HepG2 (cell line): ENCODE measurements at regions not wholly inside any gene's neighbourhood (a gene's known extent, or its start where the extent isn't known, plus 50 kb on each side); places are given as distances from the start of the nearest gene placed in this dataset.

Experiments
- ATAC-seq: fragments of 200-7000 bp; cut with Tn5 transposase; 3 replicates; pipeline ENCODE4 v1.9.1; 2020; ENCODE audit warnings: mild to moderate bottlenecking, moderate library complexity
- BruUV-seq: library from RNA; stranded (reverse); fragments of 400-500 nt; replicated peaks from 2 replicates; lab custom pipeline; 2021; lab: Mats Ljungman, UMichigan
- CTCF ChIA-PET: fragments of 300-600 bp; formaldehyde crosslinking; extraction: SDS; loops from one replicate; lab custom pipeline; 2021; ENCODE audit warnings: low total read pairs, inconsistent platforms, low intra/inter-chr PET ratio; lab: Yijun Ruan, JAX
- POLR2A ChIA-PET: fragments of 350-600 bp; sonication (Branson Sonifier 250); formaldehyde crosslinking; loops from one replicate; lab custom pipeline; 2020; ENCODE audit warnings: antibody characterized with exemption, inconsistent platforms; lab: Yijun Ruan, JAX
- DNase-seq: peaks from one replicate; pipeline ENCODE4 v3.0.0-alpha.2; 2015; ENCODE audit warnings: low spot score
- FAIRE-seq: peaks from 3 replicates; lab custom pipeline; 2011; peaks lifted over from hg19 to GRCh38; lab: Jason Lieb, UNC
- H2AFZ ChIP-seq: one replicate; pipeline ENCODE4 v1.6.1; 2011; ENCODE audit warnings: low read length, inconsistent platforms
- H3K27ac ChIP-seq: fragments of 300-600 bp; 3 replicates; pipeline ENCODE4 v1.8.0; 2011; ENCODE audit warnings: mixed run types, mild to moderate bottlenecking, mixed read lengths, low read length, inconsistent platforms; ENCODE audit not compliant: insufficient read depth; ENCODE audit errors: extremely low read length
- H3K27me3 ChIP-seq, 2 experiments: fragments of 200-600 bp in 1 of 2; 2 replicates in 1 of 2; 3 replicates in 1 of 2; pipeline versions ENCODE4 v1.6.0 to v1.8.0; 2011; ENCODE audit warnings: low read length in 2 of 2, mild to moderate bottlenecking in 2 of 2, moderate library complexity in 2 of 2, inconsistent platforms in 1 of 2; ENCODE audit not compliant: insufficient read depth in 2 of 2, control insufficient read depth in 1 of 2
- H3K36me3 ChIP-seq, 2 experiments: fragments of 200-600 bp in 1 of 2; replicated peaks in 1 of 2; 2 replicates in 1 of 2; 3 replicates in 1 of 2; pipeline versions ENCODE4 v1.5.1 to v1.8.0; 2011; ENCODE audit warnings: low read length in 2 of 2, inconsistent platforms in 1 of 2; ENCODE audit not compliant: insufficient read depth in 2 of 2, control insufficient read depth in 1 of 2
- H3K4me1 ChIP-seq: 2 replicates; pipeline ENCODE4 v1.5.1; 2012; ENCODE audit warnings: low read length, inconsistent platforms; ENCODE audit not compliant: insufficient read depth
- H3K4me2 ChIP-seq: 2 replicates; pipeline ENCODE4 v1.6.0; 2011; ENCODE audit warnings: low read depth, low read length, inconsistent platforms
- H3K4me3 ChIP-seq, 3 experiments: fragments of 200-600 bp in 1 of 3; sonication (generic), shearing (Covaris generic) in 1 of 3; replicated peaks in 1 of 3; 2 replicates each; pipeline ENCODE4 v1.5.1; 2011 to 2016; ENCODE audit warnings: low read length in 3 of 3, inconsistent platforms in 2 of 3, low read depth in 2 of 3, mild to moderate bottlenecking in 2 of 3, control low read depth in 1 of 3, mixed read lengths in 1 of 3; ENCODE audit not compliant: insufficient read depth in 1 of 3
- H3K79me2 ChIP-seq: one replicate; pipeline ENCODE4 v1.6.1; 2011; ENCODE audit warnings: low read length, inconsistent platforms; ENCODE audit not compliant: insufficient read depth
- H3K9ac ChIP-seq: 2 replicates; pipeline ENCODE4 v1.6.0; 2011; ENCODE audit warnings: mild to moderate bottlenecking, low read depth, low read length, inconsistent platforms; ENCODE audit not compliant: insufficient read depth
- H3K9me3 ChIP-seq: 2 replicates; pipeline ENCODE4 v1.5.1; 2012; ENCODE audit warnings: mild to moderate bottlenecking, low read length
- H4K20me1 ChIP-seq: 2 replicates; pipeline ENCODE4 v1.6.0; 2011; ENCODE audit warnings: inconsistent platforms, mild to moderate bottlenecking, low read length, moderate library complexity; ENCODE audit not compliant: insufficient read depth
- BHLHE40 ChIP-seq: IDR thresholded peaks from 2 replicates; pipeline ENCODE4 v1.6.1; 2011; ENCODE audit warnings: low read length, improper control_type of control experiment
- CREB3 ChIP-seq: sonication (generic); formaldehyde crosslinking; IDR thresholded peaks from 2 replicates; pipeline ENCODE4 v1.5.0; 2020; ENCODE audit warnings: missing genetic modification reagents
- HIC2 ChIP-seq: sonication (generic); formaldehyde crosslinking; IDR thresholded peaks from 2 replicates; pipeline ENCODE4 v1.9.0; 2022; ENCODE audit warnings: low read depth, missing genetic modification reagents
- KLF9 ChIP-seq: IDR thresholded peaks from 2 replicates; pipeline ENCODE4 v1.6.1; 2016; ENCODE audit warnings: low read depth
- MEIS1 ChIP-seq: sonication (generic); formaldehyde crosslinking; IDR thresholded peaks from 2 replicates; pipeline ENCODE4 v1.9.0; 2021; ENCODE audit warnings: mild to moderate bottlenecking, missing genetic modification reagents, moderate library complexity, borderline replicate concordance
- MYPOP ChIP-seq: sonication (generic); formaldehyde crosslinking; IDR thresholded peaks from 2 replicates; pipeline ENCODE4 v1.8.1; 2023; ENCODE audit warnings: mild to moderate bottlenecking, moderate library complexity, missing genetic modification reagents
- PRDM10 ChIP-seq: sonication (generic); formaldehyde crosslinking; IDR thresholded peaks from 2 replicates; pipeline ENCODE4 v1.4.0; 2020; ENCODE audit warnings: low read depth, missing genetic modification reagents
- SMARCE1 ChIP-seq: fragments of 450-650 bp; IDR thresholded peaks from 2 replicates; pipeline ENCODE4 v1.6.1; 2017; ENCODE audit warnings: borderline replicate concordance
- ZNF205 ChIP-seq: IDR thresholded peaks from 2 replicates; pipeline ENCODE4 v1.6.1; 2018; ENCODE audit warnings: missing biosample characterization, missing genetic modification reagents
- ZSCAN31 ChIP-seq: sonication (generic); formaldehyde crosslinking; IDR thresholded peaks from 2 replicates; pipeline ENCODE4 v1.5.0; 2020; ENCODE audit warnings: low read depth, mild to moderate bottlenecking, missing genetic modification reagents
- WGBS: methylation state at CpG from one replicate; pipeline ENCODE4 v1.1.6; 2017; ENCODE audit warnings: low lambda C conversion rate; 5-methylcytosine and 5-hydroxymethylcytosine counted together
- in situ Hi-C: cut with HindIII; loops from 2 replicates; pipeline ENCODE4 v1.10.0; 2017; ENCODE audit warnings: low pct_unique_long_range_greater_than_20kb; ENCODE audit not compliant: extremely low pct_ligation_motif_present
- intact Hi-C: fragments of 100-400 bp; cut with micrococcal nuclease; formaldehyde crosslinking; loops from one replicate; pipeline ENCODE4 v1.10.0; 2022; ENCODE audit not compliant: unreplicated experiment

GRCh38 chr5:98700730-98701129 is 72.7 kb upstream of the RGMB start:
- Histone ChIP-seq H3K4me2 (no peak overlapping the region), H3K36me3 (no peaks in the 10 kb centered on the region), H4K20me1 (no peaks in the 10 kb centered on the region), H3K27ac (no peak overlapping the region), H3K27me3 (no peaks in the 10 kb centered on the region), H3K4me3 (no peak overlapping the region), H3K4me1 (no peaks in the 10 kb centered on the region)
- intact Hi-C loops = no loop called here
- CTCF ChIA-PET = no interaction called here
- BruUV-seq = no TSS peak
- FAIRE-seq (no peak), DNase-seq (no peak)
- in situ Hi-C loops = no loop called here
- WGBS = 0% methylated on average over 1 of the region's 2 CpGs
- no peak for TF ChIP-seq ZNF205 (CRISPR knock-in tag)
- TF ChIP-seq, all 625 proteins: peak for 0
- Histone ChIP-seq H2AFZ (no peak overlapping the region), H3K9me3 (peaks cover 29% of the 10 kb centered on the region), H3K79me2 (no peaks in the 10 kb centered on the region), H3K9ac (no peak overlapping the region)
- POLR2A ChIA-PET = no interaction called here
- no peak for ATAC-seq

- ATAC-seq = no peak
- BruUV-seq = no TSS peak
- H3K9me3 ChIP-seq = peaks cover 20% of the 10 kb centered on the region
- H4K20me1 ChIP-seq = no peaks in the 10 kb centered on the region
- H2AFZ ChIP-seq = no peak overlapping the region
- WGBS = 0% methylated on average over 2 of the region's 2 CpGs
- no peak overlapping the region for H3K27ac ChIP-seq
- no peaks in the 10 kb centered on the region for H3K79me2 ChIP-seq
- DNase-seq = no peak
- in situ Hi-C loops = no loop called here
- no peak overlapping the region for H3K4me2 ChIP-seq
- no peaks in the 10 kb centered on the region for H3K4me1 ChIP-seq
- FAIRE-seq = no peak
- intact Hi-C loops = no loop called here
- H3K27me3 ChIP-seq = no peaks in the 10 kb centered on the region
- H3K9ac ChIP-seq = no peak overlapping the region
- H3K4me3 ChIP-seq = no peak overlapping the region
- ChIA-PET CTCF (no interaction called here), POLR2A (no interaction called here)
- H3K36me3 ChIP-seq = no peaks in the 10 kb centered on the region
- TF ChIP-seq ZSCAN31 = no peak
- no peak for TF ChIP-seq BHLHE40
- no peak for TF ChIP-seq PRDM10 (CRISPR knock-in tag)
- TF ChIP-seq KLF9 (CRISPR knock-in tag) = no peak
- TF ChIP-seq HIC2 = no peak
- TF ChIP-seq MYPOP = no peak
- TF ChIP-seq CREB3 = no peak
- TF ChIP-seq MEIS1 = no peak
- TF ChIP-seq SMARCE1 = no peak
Measured at GRCh38 chr5:98705841-98706240, 67.6 kb upstream of the RGMB start.
